Glomerular visceral epithelial cell (primary cell): ENCODE measurements at regions not wholly inside any gene's neighbourhood (a gene's known extent, or its start where the extent isn't known, plus 50 kb on each side); places are given as distances from the start of the nearest gene placed in this dataset.
"Not testable (repeated sequence)": the region's sequence is repeated elsewhere in the genome, so short reads cannot be mapped to it uniquely, and the experiment has no call there.

Experiments used
- DNase-seq: peaks from one replicate; pipeline ENCODE4 v3.0.0-alpha.2; 2016; ENCODE audit errors: extremely low spot score

- DNase-seq, result no peak
Observed at GRCh38 chr10:123318516-123318915, 164.3 kb downstream of the BUB3 start.

DNA sequence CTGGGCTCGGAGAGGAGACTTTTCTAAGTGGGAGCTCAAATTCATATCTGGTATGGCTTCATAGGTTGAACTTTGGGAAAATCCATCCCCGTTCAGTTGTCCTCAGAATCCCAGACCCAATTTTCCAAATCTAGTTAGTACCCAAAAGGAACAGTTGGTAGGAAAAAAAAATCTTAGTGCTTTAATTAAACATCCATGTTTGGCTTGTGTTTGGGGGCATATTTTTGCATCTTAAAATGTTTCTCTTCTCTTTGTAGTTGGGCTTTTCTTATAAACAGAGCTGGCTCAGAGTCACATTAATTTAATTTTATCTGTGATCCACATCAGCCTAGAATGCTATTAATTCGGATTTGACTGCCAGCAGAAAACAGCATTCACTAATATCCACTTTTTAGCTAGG is 165.9 kb downstream of the BUB3 start:
- DNase-seq, result no peak

DNA sequence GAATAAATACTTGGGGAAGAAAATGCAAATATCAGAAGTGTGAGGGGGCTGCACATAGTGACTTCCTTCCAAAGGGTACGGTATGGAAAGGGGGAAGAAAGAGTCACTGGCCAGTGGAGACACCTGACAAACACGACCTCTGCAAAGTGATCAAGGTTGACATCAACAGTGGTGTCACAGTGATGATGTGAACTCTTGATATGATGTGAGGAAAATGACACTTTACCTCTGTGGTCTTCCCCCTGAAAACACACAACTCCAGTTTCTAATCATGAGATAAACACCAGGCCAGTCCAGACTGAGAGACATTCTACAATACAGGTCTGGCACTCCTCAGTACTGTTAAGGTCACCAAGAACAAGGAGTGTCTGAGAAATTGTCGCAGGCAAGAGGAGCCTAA is 169.7 kb downstream of the BUB3 start:
- DNase-seq, result no peak

DNA sequence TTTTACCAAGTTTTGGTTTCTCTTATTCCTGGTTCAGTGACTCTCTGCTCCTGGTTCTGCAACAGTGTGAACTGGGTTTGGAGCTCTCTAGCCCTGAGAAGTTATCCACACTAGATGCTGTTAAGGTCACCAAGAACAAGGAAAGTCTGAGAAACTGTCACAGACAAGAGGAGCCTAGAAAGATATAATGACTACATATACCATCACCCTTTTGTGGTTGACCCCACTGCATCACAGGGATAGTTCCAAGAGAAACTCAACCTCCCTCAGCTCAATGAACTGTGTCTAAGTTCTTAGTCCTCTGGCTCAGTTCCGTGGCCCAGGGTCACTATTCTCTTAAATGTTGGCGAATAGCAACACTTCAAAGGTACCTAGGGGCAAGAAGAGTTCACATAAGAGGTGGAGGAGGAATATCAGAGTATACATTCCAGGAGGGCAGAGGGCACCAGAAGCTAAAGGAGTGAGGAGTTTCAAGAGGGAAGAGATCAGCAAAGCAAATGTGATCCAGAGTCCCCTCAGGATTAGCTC is 171.5 kb downstream of the BUB3 start:
- no peak for DNase-seq

DNA sequence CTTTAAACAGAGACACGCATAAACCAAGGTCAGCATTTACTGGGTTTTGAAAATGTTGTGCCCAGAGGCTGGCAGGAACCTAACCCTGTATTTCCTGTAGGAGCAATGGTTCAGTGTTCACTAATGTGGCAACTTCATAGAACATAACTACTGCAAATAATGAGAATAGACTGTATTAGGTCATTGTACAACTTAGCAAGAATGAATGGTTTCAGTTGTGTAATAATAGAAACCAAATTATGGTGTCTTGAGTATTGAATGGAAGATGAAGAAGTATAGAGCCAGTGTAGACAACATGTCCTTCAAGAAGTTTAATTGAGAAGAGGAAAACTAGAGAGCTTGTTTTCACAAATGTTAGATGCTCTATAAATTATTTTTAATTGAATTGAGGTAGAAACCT is 172.5 kb downstream of the BUB3 start:
- no peak for DNase-seq

- DNase-seq, result no peak
Observed at GRCh38 chr10:123327450-123327849, 173.2 kb downstream of the BUB3 start.

DNA sequence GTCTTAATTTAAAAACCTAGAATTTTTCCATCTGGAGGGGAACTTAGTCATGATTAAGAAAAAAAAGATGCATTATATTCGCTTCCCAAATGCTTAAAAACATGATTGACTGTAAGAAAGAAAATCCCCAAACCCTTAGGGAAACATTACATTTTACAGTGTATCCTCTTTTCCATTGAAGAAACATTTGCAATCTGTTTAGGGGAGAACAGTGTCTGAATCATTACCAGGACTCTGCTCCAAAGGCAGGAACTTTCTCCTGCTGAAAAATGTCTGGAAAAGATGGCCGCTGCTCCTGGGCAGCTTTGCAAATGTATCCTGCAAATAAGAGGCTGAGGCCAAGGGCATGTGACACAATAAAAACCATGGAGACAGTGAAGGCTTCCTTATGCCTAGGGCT is 173.7 kb downstream of the BUB3 start:
- DNase-seq, result no peak

GRCh38 chr10:123331438-123331837 is 177.2 kb downstream of the BUB3 start:
- no peak for DNase-seq

DNA sequence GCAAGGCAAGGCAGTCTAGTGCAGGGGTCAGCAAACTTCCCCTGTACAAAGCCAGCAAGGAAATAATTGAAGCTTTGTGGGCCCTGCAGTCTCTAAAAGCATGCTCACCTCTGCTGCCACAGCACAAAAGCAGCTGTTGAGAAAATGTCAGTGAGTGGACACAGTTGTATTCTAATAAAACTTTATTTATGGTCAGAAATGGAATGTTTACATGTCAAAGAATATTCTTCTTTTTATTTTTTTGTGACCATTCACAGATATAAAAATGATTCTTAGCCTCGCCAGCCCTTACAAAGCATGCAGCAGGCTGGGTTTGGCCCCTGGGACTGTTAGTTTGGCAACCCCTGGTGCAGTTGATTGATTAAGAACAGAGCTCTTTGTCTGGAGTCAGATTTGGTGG is 192.4 kb downstream of the BUB3 start:
- DNase-seq, result no peak

GRCh38 chr10:123348691-123349572 is 194.7 kb downstream of the BUB3 start:
- DNase-seq, result no peak

DNA sequence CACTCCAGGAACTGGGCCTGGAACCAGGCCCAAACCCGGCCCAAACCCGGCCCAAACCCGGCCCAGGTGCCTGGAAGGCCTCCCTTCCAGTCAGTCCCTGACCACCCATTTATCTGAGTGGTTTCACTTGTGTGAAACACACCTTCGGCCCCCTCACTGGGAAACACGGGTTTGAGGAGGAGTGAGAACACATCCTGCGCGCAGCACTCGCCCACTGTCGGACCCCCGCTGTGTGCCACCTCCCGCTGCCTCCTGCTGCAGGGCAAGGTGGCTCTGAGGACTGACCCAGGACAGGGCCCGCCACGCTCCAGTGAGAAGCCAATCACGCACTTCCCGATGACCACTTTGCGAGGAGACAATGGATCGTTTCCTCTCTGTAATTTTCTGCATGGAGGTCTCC is 197.5 kb downstream of the BUB3 start:
- DNase-seq, result no peak

- DNase-seq, result no peak
Observed at GRCh38 chr10:123354521-123354920, 200.3 kb downstream of the BUB3 start.

GRCh38 chr10:123355748-123356481 is 201.7 kb downstream of the BUB3 start:
- DNase-seq, result no peak

DNA sequence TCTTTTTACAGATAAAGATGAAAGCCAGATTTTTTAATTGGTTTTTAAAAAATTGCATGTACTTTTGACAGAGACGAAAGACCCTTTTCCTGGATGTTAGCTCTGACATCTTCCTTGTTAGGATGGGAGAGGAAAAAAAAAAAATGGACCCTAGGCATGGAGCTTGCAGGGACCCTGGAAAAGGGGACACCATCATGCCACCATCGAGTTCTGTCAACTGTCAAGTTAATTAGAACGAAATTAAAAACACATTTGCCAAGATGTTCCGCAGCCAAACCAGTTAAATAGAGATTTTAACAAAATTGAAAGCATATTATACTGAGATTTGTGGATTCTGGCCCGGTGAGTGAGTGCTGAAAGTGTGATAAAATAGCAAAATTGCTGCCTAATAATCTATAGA is 202.6 kb downstream of the BUB3 start:
- DNase-seq, result no peak

- DNase-seq, result no peak
Observed at GRCh38 chr10:123357421-123357930, 203.3 kb downstream of the BUB3 start.

- DNase-seq, result no peak
Observed at GRCh38 chr10:123359539-123359938, 205.3 kb downstream of the BUB3 start.

GRCh38 chr10:123361832-123362231 is 207.6 kb downstream of the BUB3 start:
- DNase-seq, result no peak

- DNase-seq, result no peak
Observed at GRCh38 chr10:123367195-123367594, 213.0 kb downstream of the BUB3 start.

- not testable (repeated sequence) for DNase-seq
Observed at GRCh38 chr10:123371626-123372025, 217.4 kb downstream of the BUB3 start.

- DNase-seq, result no peak
Observed at GRCh38 chr10:123373591-123373990, 219.4 kb downstream of the BUB3 start.

GRCh38 chr10:123375097-123375496 is 220.9 kb downstream of the BUB3 start:
- no peak for DNase-seq

DNA sequence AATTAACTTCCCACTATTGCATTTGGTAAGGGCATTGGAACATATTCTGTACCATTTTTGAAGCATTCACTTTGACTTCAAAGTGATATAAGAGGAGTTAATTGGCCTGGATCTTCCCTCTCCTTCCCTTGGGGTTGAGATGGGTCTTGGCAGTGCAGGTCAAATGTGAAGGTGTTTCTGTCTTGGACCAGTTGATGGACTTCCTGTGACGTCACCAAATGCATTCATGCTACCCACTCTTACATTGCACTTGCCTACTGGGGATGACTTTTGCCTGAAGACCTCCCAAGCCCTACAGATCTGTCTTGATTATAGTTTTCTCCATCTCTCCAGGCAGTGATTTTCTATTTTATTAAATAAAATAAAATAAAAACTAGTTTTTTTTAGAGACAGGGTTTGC is 221.5 kb downstream of the BUB3 start:
- no peak for DNase-seq

GRCh38 chr10:123377883-123378282 is 223.7 kb downstream of the BUB3 start:
- no peak for DNase-seq
